NCI-H2196 (cell line): ENCODE measurements at regions not wholly inside any gene's neighbourhood (a gene's known extent, or its start where the extent isn't known, plus 50 kb on each side); places are given as distances from the start of the nearest gene placed in this dataset.
"Not testable (repeated sequence)": the region's sequence is repeated elsewhere in the genome, so short reads cannot be mapped to it uniquely, and the experiment has no call there.

ENCODE experiments used
- DNase-seq: peaks from one replicate; lab custom pipeline; 2025; ENCODE audit not compliant: unreplicated experiment; lab: John Stamatoyannopoulos, UW

- DNase-seq, result no peak
These were observed 545.1 kb upstream of the NR5A2 start for GRCh38 chr1:199482426-199482825.

DNA sequence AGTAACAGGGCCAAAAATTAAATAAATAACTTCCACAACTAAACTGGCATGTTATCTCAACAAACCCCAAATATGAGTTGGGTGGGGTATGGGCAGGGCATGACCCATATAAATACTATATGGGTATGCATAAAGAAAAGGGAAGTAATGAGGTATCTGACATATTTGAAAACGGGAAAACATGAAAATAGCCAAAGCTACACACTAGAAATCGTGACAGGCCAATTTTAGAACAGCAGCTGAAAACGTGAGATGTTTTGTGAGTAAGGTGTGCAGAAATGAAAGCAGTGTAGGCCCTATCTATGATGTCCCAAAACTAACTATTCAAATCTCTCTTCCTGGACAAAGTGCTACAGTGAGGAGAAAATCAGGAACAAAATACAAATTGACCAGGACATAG lies 537.9 kb upstream of the NR5A2 start:
- no peak for DNase-seq

DNA sequence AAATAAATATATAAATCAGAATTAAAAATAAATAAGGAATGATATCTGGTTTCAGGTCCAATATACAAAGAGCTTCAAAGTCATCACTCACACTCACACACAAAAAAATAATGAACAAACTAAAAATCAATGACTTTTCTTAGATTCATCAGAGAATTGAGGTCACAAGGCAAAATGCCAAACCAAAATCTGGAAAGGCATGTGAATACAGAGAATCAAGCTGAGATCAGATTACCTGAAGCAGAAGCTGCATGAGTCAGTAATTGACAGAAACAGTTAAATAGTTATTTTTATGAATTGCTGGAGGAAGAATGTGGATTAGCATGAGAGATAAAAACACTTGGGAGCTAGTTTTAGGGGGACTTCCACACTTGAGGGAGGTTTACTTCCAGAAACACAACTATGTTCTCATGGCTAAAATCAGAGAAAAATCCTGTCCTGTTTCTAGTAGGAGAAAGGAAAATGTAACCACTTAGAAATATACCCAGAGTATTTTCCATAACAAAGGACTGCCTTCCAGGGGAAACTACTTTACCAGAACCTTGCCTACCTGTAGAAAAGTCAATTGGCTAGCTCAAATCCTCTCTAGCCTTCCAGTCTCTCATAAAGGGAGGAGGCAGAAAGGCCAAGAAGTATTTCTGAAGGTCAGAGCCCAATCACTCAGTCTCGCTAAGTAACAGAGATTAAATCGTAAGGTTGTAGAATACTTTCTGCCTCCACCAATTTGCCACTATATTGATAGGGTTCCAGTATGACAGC lies 536.6 kb upstream of the NR5A2 start:
- no peak for DNase-seq

DNA sequence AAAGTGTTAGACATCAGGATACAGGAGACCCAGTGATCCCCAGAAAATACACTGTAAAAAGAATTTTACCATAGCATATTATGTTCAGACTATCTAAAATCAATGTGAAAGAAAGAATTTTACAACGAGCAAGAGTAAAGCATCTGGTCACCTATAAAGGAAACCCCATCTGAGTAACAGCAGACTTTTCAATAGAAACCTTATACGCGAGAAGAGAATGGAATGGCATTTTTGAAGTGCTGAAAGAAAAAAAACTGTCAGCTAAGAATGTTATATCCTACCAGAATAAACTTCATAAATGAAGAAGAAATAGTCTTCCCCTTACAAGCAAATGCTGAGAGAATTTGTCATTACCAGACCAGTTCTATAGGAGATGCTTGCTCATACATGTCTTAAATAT lies 532.1 kb upstream of the NR5A2 start:
- DNase-seq, result no peak

DNA sequence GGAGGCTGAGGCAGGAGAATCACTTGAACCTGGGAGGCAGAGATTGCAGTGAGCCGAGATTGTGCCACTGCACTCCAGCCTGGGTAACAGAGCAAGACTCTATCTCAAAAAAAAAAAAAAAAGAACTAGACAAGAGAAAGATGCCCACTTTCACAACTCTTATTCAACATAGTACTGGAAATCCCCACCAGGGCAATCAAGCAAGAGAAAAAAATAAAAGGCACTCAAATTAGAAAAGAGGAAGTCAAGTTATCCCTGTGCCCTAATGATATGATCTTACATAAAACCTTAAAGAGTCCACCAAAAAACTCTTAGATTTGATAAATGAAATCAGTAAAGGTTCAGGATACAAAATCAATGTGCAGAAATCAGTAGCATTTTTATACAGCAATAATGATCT lies 528.7 kb upstream of the NR5A2 start:
- DNase-seq, result not testable (repeated sequence)

- DNase-seq, result no peak
These were observed 519.4 kb upstream of the NR5A2 start for GRCh38 chr1:199508072-199508471.

DNA sequence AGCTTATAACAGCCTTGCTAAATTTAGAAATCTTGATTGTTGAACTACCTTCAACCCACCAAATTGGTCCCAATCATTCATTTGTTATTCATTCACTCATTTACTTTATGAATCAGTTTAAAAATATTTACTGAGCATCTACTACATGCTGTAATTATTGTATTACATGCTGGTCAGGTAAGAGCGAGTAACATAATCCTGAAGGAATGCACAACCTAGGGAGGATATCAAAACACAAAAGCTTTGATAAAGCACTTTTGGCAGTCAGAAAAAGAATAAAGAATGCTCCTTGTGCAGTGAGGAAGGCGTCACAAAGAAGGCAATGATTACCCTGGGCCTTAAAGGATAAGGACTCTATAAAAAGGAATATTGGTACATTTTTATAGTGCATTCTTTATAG lies 518.9 kb upstream of the NR5A2 start:
- DNase-seq, result no peak

GRCh38 chr1:199509456-199509855 lies 518.1 kb upstream of the NR5A2 start:
- DNase-seq, result no peak

DNA sequence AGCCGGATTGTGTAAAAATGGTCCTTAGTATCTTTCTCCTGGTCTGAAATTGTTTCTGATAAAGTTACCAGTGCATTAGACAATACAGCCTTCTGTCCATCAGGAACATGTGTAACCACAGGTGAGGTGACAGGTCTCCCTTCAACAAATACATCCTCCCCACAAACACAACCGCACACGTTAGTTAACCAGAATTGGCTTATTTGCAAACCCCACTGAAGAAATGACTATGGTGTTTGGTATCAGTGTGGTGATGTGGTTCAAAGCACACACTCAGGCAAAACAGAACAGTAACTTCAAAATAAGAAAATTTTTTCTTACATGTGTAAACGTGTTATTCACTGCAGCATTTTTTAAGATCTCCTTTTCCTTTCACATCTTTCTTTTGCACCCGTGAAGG lies 517.2 kb upstream of the NR5A2 start:
- no peak for DNase-seq

GRCh38 chr1:199512037-199512710 lies 515.3 kb upstream of the NR5A2 start:
- DNase-seq, result no peak

- no peak for DNase-seq
These were observed 512.2 kb upstream of the NR5A2 start for GRCh38 chr1:199515261-199515660.

GRCh38 chr1:199522338-199522737 lies 505.2 kb upstream of the NR5A2 start:
- DNase-seq, result no peak

DNA sequence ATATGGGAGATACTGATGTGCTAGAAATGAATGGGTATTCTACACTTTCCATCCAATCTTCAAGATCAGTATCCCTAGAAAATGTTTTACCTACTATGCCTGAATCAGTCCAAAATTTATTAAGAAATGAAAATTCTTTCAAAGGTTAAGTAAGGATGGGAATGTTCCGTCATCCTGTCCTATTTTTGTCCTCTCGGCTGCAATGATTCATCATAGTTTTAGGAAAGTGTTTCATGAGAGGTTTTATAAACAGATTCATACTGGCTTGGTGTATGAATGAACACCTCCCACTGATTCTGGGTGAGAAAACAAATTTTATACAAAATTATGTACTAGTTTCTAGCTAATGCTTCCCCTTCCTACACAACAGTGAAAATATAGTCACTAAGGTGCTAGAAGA lies 504.6 kb upstream of the NR5A2 start:
- no peak for DNase-seq

DNA sequence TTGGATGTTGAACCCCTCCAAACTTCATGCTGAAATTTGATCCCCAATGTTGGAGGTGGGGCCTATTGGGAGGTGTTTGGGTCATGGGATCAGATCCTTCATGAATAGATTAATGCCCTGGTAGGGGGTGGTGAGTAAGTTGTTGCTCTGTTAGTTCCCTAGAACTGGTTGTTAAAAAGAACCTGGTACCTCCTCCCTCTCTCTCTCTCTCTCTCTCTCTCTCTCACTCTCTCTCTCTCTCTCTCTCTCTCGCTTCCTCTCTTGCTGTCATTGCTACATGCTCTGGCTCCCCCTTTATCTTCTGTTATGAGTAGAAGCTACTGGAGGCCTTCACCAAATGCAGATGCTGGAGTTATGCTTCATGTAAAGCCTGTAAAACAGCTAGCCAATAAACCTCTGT lies 498.2 kb upstream of the NR5A2 start:
- no peak for DNase-seq

- not testable (repeated sequence) for DNase-seq
These were observed 494.1 kb upstream of the NR5A2 start for GRCh38 chr1:199533361-199533760.

GRCh38 chr1:199545780-199546179 lies 481.7 kb upstream of the NR5A2 start:
- DNase-seq, result no peak

GRCh38 chr1:199546323-199546722 lies 481.2 kb upstream of the NR5A2 start:
- DNase-seq, result no peak

DNA sequence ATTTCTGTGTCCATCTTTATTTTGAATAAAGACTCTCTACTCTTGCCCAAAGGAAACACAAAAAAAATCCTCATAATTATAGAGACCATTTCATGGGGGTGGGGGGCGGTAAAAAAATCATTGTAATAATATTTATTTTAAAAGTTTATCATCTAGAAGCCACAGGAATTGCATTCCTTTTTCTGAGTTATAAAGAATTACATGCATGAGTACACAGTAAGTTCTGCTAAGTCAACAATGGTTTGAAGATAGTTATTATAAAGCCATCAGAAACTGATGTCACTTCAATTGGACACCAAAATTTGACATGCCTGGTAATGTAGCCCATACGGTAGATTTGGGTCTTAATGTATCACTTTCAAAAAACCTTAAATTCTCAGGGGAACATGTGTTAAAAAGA lies 478.1 kb upstream of the NR5A2 start:
- no peak for DNase-seq

GRCh38 chr1:199550199-199551065 lies 477.1 kb upstream of the NR5A2 start:
- no peak for DNase-seq

- DNase-seq, result peak; percentile 39
These were observed 475.4 kb upstream of the NR5A2 start for GRCh38 chr1:199551967-199552565.

GRCh38 chr1:199553104-199553503 lies 474.4 kb upstream of the NR5A2 start:
- no peak for DNase-seq
